ENCODE measurements at regions not wholly inside any gene's neighbourhood (a gene's known extent, or its start where the extent isn't known, plus 50 kb on each side); places are given as distances from the start of the nearest gene placed in this dataset.

DNA sequence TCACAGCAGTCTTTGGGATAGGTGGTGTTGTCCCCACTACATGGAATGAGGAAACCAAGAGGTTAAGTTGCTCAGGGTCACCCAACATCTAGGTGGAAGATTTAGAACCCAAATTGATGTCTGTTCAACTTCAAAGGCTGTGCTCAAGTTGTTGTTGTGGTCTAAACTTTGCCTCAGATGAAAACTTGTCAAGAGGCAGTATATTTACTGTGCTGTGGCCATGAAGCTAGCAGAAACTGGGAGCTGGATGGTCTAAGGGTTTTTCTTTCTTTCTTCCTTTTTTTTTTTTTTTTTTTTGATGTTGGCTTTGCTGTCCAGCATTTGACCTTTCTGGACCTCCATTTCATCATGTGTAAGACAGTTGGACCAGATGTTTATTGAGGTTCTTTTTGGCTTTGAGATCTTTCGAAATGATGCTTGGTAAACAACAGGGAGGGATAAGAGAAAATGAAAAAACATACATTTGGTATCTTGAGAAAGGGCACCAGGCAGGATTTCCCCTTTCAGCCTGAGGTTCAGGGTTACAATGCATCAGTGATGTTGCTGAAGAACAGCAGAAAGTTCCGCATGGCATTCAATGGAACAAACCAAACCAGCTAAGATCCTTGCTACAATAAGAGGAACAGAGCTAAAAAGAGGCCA, 166.2 kb upstream of the RPS6KA3 start:
- DNase-seq (ENCODE audit: extremely low read depth, insufficient read length) = no peak
- TF ChIP-seq, protein P1, sequence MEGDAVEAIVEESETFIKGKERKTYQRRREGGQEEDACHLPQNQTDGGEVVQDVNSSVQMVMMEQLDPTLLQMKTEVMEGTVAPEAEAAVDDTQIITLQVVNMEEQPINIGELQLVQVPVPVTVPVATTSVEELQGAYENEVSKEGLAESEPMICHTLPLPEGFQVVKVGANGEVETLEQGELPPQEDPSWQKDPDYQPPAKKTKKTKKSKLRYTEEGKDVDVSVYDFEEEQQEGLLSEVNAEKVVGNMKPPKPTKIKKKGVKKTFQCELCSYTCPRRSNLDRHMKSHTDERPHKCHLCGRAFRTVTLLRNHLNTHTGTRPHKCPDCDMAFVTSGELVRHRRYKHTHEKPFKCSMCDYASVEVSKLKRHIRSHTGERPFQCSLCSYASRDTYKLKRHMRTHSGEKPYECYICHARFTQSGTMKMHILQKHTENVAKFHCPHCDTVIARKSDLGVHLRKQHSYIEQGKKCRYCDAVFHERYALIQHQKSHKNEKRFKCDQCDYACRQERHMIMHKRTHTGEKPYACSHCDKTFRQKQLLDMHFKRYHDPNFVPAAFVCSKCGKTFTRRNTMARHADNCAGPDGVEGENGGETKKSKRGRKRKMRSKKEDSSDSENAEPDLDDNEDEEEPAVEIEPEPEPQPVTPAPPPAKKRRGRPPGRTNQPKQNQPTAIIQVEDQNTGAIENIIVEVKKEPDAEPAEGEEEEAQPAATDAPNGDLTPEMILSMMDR (IDR thresholded peaks at IDR 0.05; ENCODE audit: insufficient read depth, low read length, poor library complexity, severe bottlenecking) = no peak
- H3K27me3 ChIP-seq (replicated peaks; ENCODE audit: control insufficient read depth, insufficient read depth, low read length) = no peaks in the 10 kb centered on the region
- H3K36me3 ChIP-seq (ENCODE audit: control insufficient read depth, insufficient read depth, low read length) = no peaks in the 10 kb centered on the region
- H3K4me3 ChIP-seq (replicated peaks; ENCODE audit: low read depth, low read length) = no peak overlapping the region

- TF ChIP-seq, protein P1 (IDR thresholded peaks at IDR 0.05; ENCODE audit: insufficient read depth, low read length, poor library complexity, severe bottlenecking) = no peak
These were observed 165.3 kb upstream of the RPS6KA3 start for GRCh38 chrX:20432048-20432447.

GRCh38 chrX:20431486-20431885, 164.8 kb upstream of the RPS6KA3 start:
- no peak for DNase-seq (ENCODE audit: extremely low read depth, insufficient read length)
- no peaks in the 10 kb centered on the region; the same call in 1 of the 2 replicates for H3K27me3 ChIP-seq (replicated peaks; ENCODE audit: control insufficient read depth, insufficient read depth, low read length)

More at GRCh38 chrX:20432048-20432447, 165.3 kb upstream of the RPS6KA3 start:
- Histone ChIP-seq H3K4me3 (replicated peaks; ENCODE audit: low read depth, low read length) (no peak overlapping the region), H3K36me3 (ENCODE audit: control insufficient read depth, insufficient read depth, low read length) (no peaks in the 10 kb centered on the region), H3K27me3 (replicated peaks; ENCODE audit: control insufficient read depth, insufficient read depth, low read length) (no peaks in the 10 kb centered on the region)
- DNase-seq (ENCODE audit: extremely low read depth, insufficient read length) = no peak

DNA sequence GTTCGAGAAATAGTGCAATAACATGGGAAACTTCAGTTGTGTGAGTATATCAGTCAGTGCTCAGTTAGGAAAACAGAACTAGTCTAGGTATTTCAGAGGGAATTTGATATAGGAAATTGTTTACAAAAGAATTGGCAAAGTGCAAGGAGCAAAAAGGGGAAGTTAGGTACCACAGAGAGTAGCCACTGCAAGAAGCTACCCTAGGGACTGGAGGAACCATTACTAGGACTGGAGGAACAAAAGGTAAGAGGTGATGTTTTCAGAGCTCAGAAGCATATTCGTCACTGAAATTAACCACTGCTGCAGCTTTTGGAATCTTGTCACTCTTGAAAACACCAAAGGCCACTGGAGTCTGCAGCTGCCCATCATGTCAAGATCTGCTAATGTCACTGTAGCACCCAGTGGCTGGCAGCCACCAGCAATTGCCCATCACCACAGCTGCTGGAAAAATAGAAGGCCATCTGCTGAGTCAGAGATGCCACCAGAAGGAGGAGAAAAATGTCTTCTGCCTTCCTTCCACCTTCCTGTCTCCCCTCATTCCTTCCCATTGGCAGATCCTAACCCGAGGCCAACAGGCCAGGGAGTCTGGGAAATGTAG, 160.6 kb upstream of the RPS6KA3 start:
- DNase-seq (ENCODE audit: extremely low read depth, insufficient read length) = no peak
- no peaks in the 10 kb centered on the region for H3K36me3 ChIP-seq (ENCODE audit: control insufficient read depth, insufficient read depth, low read length)

More at GRCh38 chrX:20431486-20431885, 164.8 kb upstream of the RPS6KA3 start:
- TF ChIP-seq, protein P1 (IDR thresholded peaks at IDR 0.05; ENCODE audit: insufficient read depth, low read length, poor library complexity, severe bottlenecking) = no peak
- no peaks in the 10 kb centered on the region for H3K36me3 ChIP-seq (ENCODE audit: control insufficient read depth, insufficient read depth, low read length)
- no peak overlapping the region for H3K4me3 ChIP-seq (replicated peaks; ENCODE audit: low read depth, low read length)

GRCh38 chrX:20421697-20422096, 155.0 kb upstream of the RPS6KA3 start:
- TF ChIP-seq, protein P1 (IDR thresholded peaks at IDR 0.05; ENCODE audit: insufficient read depth, low read length, poor library complexity, severe bottlenecking) = no peak
- H3K36me3 ChIP-seq (ENCODE audit: control insufficient read depth, insufficient read depth, low read length) = no peaks in the 10 kb centered on the region
- DNase-seq (ENCODE audit: extremely low read depth, insufficient read length) = no peak
- no peak overlapping the region for H3K4me3 ChIP-seq (replicated peaks; ENCODE audit: low read depth, low read length)
- no peaks in the 10 kb centered on the region; the same call in 1 of the 2 replicates for H3K27me3 ChIP-seq (replicated peaks; ENCODE audit: control insufficient read depth, insufficient read depth, low read length)

More for the DNA sequence above, 160.6 kb upstream of the RPS6KA3 start:
- Histone ChIP-seq H3K4me3 (replicated peaks; ENCODE audit: low read depth, low read length) (no peak overlapping the region), H3K27me3 (replicated peaks; ENCODE audit: control insufficient read depth, insufficient read depth, low read length) (no peaks in the 10 kb centered on the region; the same call in 1 of the 2 replicates)
- TF ChIP-seq, protein P1 (IDR thresholded peaks at IDR 0.05; ENCODE audit: insufficient read depth, low read length, poor library complexity, severe bottlenecking) = no peak
